GM18873 (cell line): ENCODE measurements at regions not wholly inside any gene's neighbourhood (a gene's known extent, or its start where the extent isn't known, plus 50 kb on each side); places are given as distances from the start of the nearest gene placed in this dataset.
"Not testable (repeated sequence)": the region's sequence is repeated elsewhere in the genome, so short reads cannot be mapped to it uniquely, and the experiment has no call there.

Experiments
- ATAC-seq: cut with Tn5 transposase; IDR thresholded peaks from one replicate; pipeline ENCODE4 v1.9.1; 2021; ENCODE audit warnings: mild to moderate bottlenecking, moderate library complexity, moderate number of reproducible peaks; ENCODE audit not compliant: unreplicated experiment, low FRiP score

DNA sequence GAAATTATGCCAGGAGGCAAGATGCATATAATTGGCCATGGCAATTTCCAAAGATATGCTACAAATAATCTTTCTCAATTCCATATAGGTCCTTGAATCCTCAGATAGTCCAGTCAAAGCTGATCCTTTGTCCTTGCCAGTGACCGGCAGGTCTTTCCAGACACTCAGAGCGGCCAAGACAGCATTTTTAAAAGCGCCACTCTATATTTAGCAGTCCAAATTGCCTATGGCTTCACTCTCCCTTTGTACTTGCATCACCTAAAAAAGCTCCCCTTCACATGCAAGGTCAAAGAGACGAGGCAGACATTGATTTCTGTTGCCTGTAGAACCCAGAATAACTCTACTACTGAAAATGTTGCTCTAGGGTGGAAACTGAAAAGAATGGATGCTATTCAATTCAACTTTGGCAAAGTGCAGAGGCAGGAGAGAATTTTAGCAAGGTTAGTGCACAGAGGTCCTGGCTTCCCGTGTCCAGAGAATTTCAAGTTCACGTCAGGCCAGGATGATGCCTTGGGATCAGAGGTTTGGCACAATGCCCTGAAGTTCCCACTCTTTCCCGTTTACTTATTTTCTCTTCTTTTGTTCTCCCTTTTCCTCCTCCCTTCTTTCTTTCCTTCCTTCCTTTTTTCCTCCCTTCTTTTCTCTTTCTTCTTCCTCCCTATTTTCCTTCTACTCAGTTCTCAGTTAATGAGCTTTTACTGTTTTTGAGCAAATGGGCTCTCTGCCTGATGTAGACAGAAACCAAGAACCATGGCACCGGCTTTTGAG lies 108.5 kb downstream of the KCNK1 start:
- no peak for ATAC-seq

DNA sequence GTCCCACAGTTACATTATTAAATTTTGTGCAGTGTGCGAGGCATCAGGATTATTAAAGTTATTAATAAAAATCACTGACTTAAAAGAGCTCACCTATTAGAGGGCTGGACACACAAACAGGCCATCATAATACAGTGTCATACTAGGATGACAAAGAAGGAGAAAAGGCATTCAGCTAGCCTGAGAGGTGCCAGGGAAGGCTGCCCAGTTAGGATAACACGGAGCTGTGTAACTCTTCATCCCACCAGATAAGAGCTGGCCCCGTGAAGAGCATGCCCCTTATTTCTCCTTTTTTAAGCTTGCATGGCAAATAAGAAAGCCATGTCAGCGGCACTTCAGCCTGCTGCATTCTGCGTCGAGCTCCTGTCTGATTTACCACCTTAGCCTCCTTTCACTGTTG lies 109.5 kb downstream of the KCNK1 start:
- no peak for ATAC-seq

DNA sequence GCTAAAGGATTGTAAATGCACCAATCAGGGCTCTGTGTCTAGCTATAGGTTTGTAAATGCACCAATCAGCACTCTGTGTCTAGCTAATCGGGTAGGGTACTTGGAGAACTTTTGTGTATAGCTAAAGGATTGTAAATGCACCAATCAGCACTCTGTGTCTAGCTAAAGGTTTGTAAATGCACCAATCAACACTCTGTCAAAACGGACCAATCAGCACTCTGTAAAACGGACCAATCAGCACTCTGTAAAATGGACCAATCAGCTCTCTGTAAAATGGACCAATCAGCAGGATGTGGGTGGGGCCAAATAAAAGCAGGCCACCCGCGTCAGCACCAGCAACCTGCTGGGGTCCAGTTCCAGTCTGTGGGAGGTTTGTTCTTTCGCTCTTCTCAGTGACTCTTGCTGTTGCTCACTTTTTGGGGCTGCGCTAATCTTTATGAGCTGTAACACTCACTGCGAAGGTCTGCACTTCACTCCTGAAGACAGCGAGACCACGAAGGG lies 110.3 kb downstream of the KCNK1 start:
- not testable (repeated sequence) for ATAC-seq

DNA sequence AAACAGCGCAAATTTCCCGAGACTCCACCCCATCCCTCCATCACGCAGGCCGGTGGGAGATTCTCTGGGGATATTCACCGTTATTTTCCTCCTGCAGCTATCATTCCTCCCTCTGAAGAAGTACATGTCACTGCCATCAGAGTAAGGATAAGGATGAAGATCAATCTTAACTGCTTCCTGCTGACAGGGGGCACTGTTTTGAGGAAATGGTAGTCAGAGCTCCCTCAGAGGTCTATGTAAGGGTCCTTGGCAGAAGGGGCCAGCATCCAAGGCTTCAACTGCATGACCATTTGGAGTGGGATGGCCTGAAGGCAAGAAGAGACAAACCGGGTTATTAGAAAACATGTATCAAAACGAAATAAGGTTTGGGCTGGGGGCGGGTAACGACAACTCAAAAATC lies 111.5 kb downstream of the KCNK1 start:
- no peak for ATAC-seq

DNA sequence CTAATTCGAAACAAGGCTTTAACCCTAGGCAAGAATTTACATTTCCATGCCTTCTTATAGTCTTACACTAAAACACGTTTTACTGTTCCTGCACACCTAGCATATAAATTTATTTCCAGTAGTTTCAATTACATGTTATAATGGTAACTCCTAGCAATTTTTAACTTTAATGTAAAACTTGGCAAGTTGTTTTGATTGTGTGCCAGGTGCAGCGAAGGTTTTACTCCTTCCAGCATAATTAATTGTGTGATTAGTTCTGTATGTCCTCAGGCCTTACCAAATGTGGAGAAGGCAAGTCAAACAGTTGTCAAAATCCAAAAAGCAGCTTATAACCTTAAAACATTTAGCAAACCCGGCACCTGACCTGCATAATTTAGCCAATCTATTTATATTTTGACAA lies 114.8 kb downstream of the KCNK1 start:
- ATAC-seq = no peak

DNA sequence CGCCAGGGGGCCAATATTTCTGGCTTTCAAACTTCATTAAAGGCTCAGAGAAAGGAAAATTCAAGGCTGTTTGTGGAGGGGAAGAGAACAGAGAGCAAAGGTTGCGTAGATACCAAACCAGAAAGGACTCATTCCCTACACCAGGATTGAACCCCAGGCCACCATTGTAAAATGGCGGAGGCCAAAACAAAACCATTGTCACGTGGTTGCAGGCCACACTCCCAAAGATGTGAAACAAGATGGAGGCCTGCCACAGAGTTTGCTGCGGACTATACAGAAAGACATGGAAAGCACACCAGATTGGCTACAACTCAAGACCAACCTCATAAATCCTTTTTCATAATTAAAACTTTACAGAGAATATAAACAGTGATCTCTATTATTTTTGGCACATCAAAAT lies 116.5 kb downstream of the KCNK1 start:
- ATAC-seq = no peak

DNA sequence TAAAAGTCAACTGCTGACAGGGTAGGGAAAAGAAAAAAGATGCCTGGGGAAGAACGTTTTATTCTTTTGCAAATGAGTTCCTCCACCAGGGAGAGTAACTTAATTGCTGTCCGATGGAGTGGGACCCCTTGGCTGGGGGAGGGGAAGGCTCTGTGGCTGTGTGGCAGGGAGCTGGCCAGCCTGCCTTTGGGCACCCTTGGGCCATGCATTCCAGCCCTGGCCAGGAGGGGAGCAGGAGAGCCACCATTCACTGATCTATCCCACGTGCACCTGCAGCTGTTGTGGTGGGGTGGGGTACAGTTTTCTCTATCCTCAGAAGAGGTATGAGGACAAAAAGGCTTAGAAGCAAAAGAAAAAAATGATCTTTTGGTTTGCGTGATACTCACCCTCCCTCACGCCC lies 116.9 kb downstream of the KCNK1 start:
- ATAC-seq = no peak

DNA sequence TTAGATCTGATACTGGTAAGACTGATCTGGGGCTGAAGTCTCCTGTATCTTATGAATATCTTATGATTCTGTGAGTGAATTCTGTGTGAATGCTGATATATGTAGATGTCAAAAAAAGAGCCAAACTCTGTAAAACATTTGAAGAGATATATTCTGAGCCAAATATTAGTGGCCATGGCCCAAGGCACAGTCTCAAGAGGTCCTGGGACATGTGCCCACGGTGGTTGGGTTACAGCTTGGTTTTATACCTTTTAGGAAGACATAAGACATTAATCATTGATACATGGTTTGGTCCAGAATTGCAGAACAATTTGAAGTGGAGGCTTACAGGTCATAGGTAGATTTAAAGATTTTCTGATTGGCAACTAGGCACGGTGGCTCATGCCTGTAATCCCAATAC lies 118.3 kb downstream of the KCNK1 start:
- no peak for ATAC-seq

DNA sequence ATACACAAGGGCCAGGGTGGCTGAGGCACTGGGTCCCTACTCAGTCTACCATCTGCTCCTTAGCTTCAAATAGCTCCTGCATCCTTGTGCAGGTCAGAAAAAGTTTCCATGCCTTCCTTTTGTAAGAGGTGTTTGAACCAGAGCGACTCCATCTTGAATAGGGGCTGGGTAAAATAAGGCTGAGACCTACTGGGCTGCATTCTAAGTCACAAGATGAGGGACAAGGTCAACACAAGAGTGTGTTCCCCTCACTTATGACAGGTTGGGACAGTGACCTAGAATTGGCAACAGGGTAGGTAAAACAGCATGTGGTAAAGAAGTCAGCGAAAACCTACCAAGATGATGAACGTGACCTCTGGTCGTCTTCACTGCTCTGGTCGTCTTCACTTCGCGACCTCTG lies 120.5 kb downstream of the KCNK1 start:
- no peak for ATAC-seq

DNA sequence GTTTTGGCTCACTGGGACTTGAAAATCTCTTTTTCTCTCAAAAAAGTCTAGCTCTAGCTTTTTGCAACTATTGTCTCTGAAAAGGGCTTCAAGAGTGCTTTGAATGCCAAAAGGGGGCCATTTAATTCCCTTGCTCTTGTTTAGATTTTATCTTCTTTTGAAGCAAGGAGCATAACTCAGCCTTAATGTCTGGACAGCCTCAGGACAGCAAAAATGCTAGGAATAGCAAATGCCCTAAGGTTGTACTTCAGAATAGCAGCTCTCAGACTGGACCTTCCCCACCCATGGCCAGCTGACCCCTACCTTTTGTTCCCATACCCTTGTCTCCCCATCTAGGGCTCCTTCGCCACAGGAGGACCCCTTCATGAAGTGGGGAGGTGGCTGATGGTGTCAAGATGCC lies 121.4 kb downstream of the KCNK1 start:
- no peak for ATAC-seq

DNA sequence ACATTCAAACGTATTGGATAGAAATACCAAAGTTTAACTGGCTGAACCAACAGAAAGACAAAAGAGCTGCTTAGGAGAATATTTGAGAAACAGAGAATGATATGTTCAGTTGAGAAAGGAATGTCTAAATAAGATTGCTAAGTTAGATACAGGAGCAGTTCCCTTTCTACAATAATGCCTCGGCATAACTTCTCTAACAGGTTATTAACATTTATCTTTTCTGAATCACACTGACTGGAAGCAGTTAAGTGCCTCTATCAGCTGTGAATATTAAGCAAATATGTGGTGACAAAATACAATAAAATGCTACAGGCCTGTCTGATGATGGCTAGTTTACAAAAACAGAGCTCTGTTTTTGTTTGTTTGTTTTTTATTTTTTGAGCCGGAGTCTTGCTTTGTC lies 121.9 kb downstream of the KCNK1 start:
- no peak for ATAC-seq

DNA sequence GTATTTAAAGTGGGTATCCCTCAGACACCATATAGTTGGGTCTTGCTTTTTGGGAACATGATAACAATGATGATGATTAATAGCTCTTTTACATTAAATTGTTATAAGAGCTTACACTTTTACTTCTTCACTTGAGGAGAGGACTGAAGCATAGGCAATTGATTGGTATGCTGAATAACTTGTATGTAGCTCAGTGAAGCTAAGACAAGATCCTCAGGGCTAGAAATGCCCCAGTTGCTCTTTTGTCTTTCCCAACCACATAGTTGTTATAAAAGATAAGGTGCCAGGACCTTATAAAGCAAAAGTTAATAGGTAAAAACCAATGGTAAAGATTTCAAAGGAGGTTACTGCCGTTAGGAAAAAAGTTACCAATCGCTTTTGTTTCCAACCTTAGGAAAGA lies 123.4 kb downstream of the KCNK1 start:
- no peak for ATAC-seq

DNA sequence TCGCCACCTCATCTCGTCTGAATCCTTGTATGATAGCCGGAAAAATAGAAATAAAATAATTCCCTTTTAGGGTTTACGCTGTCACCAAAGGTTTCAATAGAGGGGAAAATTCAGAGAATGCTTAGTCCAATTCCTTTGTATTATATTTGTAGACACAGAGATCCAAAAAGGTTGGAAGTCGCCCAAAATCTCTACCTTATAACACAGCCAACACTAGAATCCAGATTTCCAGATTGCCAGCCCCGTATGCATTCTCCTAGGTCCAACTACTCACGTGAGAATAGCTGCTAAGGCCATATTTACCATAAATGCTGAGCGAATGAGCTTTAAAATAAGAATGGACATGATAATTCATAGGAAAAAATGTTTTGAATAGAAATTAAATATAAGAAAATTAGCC lies 124.5 kb downstream of the KCNK1 start:
- ATAC-seq = no peak

DNA sequence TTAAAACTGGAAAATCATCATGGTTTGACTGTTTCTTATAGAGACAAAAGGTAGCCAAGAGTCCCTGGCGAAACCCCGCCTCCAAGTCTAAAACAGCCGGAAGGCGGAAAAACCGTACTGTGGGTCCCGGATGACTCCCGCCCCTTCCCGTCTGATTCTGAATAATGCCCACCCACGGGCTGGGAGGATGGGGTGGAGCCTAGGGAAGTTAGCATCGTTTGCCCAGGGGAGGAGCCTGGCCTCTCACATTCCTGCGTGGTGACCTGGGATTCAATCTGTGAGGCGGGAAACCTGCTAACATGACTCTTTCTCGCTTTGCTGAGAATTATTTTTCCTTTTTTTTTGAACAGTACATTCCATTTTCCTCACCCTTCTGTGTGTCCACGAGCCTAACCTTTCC lies 124.9 kb downstream of the KCNK1 start:
- ATAC-seq = no peak

DNA sequence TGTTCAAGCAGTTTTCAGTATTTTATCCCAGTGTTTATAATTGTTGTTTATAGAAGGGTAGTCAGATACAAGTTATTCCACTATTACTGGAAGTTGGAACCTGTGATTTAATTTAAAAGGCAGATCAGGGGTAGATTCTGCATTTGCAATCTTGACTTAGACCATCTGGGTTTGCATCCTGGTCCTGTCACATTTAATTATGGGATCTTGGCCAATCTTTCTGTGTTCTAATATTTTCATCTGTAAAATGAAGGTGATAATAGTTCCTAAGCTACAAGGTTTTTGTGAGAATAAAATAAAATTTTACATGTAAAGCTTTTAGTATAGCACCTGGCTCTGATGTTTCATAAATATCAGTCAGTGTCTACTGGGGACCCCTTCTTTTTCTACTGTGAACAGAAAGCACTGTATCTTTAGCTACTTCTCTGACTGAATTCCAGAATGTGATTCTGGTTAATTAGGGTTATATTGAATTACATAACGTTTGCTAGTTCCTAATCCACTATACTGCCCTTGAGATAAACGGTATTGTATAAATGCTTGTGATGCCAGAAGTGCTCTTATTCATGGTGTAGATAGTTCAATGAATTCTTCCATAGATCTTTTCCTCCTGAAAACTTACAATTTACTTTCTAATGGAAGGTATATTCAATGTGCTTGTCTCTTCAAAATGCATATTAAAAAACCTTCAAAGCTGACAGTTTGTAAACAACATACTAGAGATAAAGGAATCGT lies 131.0 kb downstream of the KCNK1 start:
- no peak for ATAC-seq

DNA sequence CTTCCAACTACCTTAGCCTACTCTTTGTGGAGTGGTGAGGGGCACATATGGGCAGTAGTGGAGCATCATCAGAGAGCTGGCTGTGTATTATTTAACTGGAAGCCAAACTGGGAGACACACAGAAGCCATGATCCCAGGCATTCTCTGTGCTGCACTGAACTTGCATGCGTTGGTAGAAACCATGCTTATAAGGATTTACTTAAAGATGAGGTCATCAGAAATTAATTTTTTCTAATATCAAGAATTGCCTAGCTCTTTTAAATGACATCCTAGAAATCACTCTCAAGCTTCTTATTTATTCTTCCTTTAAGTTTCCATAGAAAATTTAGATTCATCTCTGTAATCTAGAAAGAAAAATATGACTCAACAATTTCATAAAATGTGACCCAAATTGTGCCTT lies 136.2 kb downstream of the KCNK1 start:
- no peak for ATAC-seq

DNA sequence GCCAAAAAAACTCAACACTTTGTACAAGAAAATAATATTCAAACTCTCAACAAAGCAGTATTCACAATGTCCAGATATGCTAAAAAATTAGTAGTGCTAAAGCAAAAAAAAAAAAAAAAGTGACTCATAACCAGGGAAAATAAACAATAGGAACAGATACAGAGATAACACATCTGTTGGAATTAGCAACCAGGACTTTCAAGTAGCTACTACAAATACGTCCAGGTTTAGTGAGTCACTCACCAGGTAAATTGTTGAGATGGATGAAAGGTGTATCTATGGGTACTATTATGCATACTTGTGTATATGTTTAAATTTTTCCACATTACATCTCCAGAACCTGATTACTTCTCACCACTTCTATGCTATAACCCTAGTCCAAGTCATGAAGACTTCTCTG lies 144.8 kb upstream of the SLC35F3 start:
- no peak for ATAC-seq

DNA sequence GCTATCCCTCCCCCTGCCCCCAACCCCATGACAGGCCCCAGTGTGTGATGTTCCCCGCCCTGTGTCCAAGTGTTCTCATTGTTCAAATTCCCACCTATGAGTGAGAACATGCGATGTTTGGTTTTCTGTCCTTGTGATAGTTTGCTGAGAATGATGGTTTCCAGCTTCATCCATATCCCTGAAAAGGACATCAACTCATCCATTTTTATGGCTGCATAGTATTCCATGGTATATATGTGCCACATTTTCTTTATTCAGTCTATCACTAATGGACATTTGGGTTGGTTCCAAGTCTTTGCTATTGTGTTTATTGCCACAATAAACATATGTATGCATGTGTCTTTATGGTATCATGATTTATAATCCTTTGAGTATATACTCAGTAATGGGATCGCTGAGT lies 140.2 kb upstream of the SLC35F3 start:
- not testable (repeated sequence) for ATAC-seq

DNA sequence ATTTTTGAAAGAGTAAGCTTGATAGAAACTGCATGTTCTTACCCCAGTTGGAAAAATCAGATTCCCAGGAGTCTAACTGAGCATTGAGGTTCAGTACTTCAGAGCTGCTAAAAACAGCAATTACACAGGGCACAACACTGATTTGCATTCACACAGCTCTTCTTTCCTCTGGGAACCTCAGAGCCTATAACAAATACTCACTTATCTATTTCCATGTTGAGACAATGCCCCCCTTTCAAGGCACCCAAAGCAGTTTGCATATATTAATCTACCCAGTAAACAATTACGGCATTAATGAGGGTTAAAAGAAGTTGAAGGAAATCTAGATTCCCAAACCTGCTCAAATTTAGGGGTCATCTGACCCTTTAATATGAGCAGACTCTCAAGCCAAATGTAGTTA lies 126.9 kb upstream of the SLC35F3 start:
- ATAC-seq = no peak

DNA sequence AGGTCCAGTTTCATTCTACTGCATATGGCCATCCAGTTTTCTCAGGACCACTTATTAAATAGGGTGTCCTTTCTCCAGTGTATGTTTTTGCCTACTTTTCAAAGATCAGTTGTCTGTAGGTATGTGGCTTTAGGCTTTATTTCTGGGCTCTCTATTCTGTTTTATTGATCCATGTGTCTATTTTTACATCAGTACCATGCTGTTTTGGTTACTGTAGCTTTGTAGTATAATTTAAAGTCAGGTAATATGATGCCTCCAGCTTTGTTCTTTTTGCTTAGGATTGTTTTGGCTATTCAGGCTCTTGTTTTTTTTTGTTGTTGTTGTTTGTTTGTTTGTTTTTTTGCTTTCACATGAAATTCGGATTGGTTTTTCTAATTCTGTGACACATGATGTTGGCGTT lies 124.4 kb upstream of the SLC35F3 start:
- no peak for ATAC-seq

DNA sequence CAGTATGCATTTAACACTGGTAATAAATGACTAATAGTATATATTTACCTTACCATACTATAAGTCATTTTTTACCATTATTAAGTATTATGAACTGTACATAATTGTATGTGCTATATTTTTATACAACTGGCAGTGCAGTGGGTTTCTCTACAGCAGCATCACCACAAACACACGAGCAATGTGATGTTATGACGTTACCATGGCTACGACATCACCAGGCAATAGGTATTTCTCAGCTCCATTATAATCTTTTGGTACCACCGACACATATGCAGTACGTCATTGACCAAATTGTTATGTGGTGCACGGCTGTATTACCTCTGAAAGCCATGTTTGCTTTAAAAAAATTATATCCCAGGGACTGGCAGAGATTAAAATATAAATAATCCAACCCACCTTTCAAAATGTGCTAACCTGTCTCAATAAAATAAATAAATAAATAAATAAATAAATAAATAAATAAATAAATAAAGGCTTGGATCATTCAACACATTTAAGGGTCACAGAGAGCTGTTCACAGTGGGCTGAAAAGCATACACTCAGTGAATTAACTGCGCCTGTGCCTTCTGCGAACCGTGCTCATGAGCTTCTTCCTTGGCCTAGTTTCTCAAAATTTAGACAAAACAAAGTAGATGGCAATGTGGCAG lies 121.4 kb upstream of the SLC35F3 start:
- no peak for ATAC-seq

DNA sequence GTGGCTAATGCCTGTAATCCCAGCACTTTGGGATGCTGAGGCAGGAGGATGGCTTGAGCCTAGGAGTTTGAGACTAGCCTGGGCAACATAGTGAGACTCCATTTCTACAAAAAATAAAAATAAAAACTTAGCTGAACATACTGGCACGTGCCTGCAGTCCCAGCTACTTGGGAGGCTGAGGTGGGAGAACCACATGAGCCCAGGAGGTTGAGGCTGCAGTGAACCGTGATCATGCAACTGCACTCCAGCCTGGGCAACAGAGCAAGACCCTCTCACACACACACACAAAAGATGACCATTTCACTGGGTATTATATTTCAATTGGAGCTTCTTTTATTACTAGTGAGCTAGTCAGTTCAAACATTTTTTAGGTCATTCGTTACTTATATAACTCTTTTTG lies 116.9 kb upstream of the SLC35F3 start:
- no peak for ATAC-seq
